ENCODE measurements at regions not wholly inside any gene's neighbourhood (a gene's known extent, or its start where the extent isn't known, plus 50 kb on each side); places are given as distances from the start of the nearest gene placed in this dataset.
"Not testable (repeated sequence)": the region's sequence is repeated elsewhere in the genome, so short reads cannot be mapped to it uniquely, and the experiment has no call there.

- H2AFZ ChIP-seq; H3K4me1 ChIP-seq (ENCODE audit: insufficient read depth); H3K27me3 ChIP-seq (replicated peaks; ENCODE audit: insufficient read depth); H3K9me3 ChIP-seq (ENCODE audit: low read depth); H4K20me1 ChIP-seq (ENCODE audit: insufficient read depth); H3K9ac ChIP-seq; H3K9me2 ChIP-seq (ENCODE audit: insufficient read depth); H3K4me2 ChIP-seq (ENCODE audit: unreplicated experiment); H3K36me3 ChIP-seq (ENCODE audit: low read depth); H3F3A ChIP-seq (ENCODE audit: insufficient read depth); H3K4me3 ChIP-seq; in situ Hi-C loops (cut with MboI); H3K27ac ChIP-seq; H3K79me2 ChIP-seq (ENCODE audit: insufficient read depth): not testable (repeated sequence)
- peak; percentile 58 for DNase-seq
These were observed 114.0 kb upstream of the IKBKE start for GRCh38 chr1:206356310-206356709.

- H3K79me2 ChIP-seq (ENCODE audit: insufficient read depth); H3K9me3 ChIP-seq (ENCODE audit: low read depth); H2AFZ ChIP-seq; DNase-seq; H3K36me3 ChIP-seq (ENCODE audit: low read depth); H3K27me3 ChIP-seq (replicated peaks; ENCODE audit: insufficient read depth); H3K4me3 ChIP-seq; in situ Hi-C loops (cut with MboI); H3F3A ChIP-seq (ENCODE audit: insufficient read depth); H3K4me1 ChIP-seq (ENCODE audit: insufficient read depth); H4K20me1 ChIP-seq (ENCODE audit: insufficient read depth); H3K9me2 ChIP-seq (ENCODE audit: insufficient read depth); H3K4me2 ChIP-seq (ENCODE audit: unreplicated experiment); H3K9ac ChIP-seq: not testable (repeated sequence)
- WGBS, 2 experiments (ENCODE audit: low coverage in 1 of 2, low lambda C conversion rate in 2 of 2, missing lambda C conversion rate in 2 of 2) = 85% methylated on average over 3 of the region's 3 CpGs; no CpG with 5 or more reads in 1 of the 2 experiments
- H3K27ac ChIP-seq = peak overlapping the region; percentile 60
These were observed 112.3 kb upstream of the IKBKE start for GRCh38 chr1:206357962-206358361.

- 0 to 14% methylated on average over 2 of the region's 3 CpGs for WGBS, 2 experiments (ENCODE audit: low coverage in 1 of 2, low lambda C conversion rate in 2 of 2, missing lambda C conversion rate in 2 of 2)
- H3K9me2 ChIP-seq (ENCODE audit: insufficient read depth); H3K27me3 ChIP-seq (replicated peaks; ENCODE audit: insufficient read depth); H2AFZ ChIP-seq; H3K36me3 ChIP-seq (ENCODE audit: low read depth); in situ Hi-C loops (cut with MboI); H3K9me3 ChIP-seq (ENCODE audit: low read depth); H3F3A ChIP-seq (ENCODE audit: insufficient read depth); H3K4me3 ChIP-seq; H4K20me1 ChIP-seq (ENCODE audit: insufficient read depth); H3K9ac ChIP-seq; DNase-seq; H3K4me1 ChIP-seq (ENCODE audit: insufficient read depth); H3K4me2 ChIP-seq (ENCODE audit: unreplicated experiment); H3K79me2 ChIP-seq (ENCODE audit: insufficient read depth): not testable (repeated sequence)
- peak overlapping the region; percentile 41 for H3K27ac ChIP-seq
These were observed 111.5 kb upstream of the IKBKE start for GRCh38 chr1:206358771-206359170.

GRCh38 chr1:206359377-206359776, 110.9 kb upstream of the IKBKE start:
- H3K4me1 ChIP-seq (ENCODE audit: insufficient read depth); H3K9me2 ChIP-seq (ENCODE audit: insufficient read depth); H3K27me3 ChIP-seq (replicated peaks; ENCODE audit: insufficient read depth); DNase-seq; in situ Hi-C loops (cut with MboI); H4K20me1 ChIP-seq (ENCODE audit: insufficient read depth); H3K27ac ChIP-seq; H3K9me3 ChIP-seq (ENCODE audit: low read depth); H3K4me2 ChIP-seq (ENCODE audit: unreplicated experiment); H3K4me3 ChIP-seq; H2AFZ ChIP-seq; H3K9ac ChIP-seq; H3K79me2 ChIP-seq (ENCODE audit: insufficient read depth); H3K36me3 ChIP-seq (ENCODE audit: low read depth); H3F3A ChIP-seq (ENCODE audit: insufficient read depth): not testable (repeated sequence)

DNA sequence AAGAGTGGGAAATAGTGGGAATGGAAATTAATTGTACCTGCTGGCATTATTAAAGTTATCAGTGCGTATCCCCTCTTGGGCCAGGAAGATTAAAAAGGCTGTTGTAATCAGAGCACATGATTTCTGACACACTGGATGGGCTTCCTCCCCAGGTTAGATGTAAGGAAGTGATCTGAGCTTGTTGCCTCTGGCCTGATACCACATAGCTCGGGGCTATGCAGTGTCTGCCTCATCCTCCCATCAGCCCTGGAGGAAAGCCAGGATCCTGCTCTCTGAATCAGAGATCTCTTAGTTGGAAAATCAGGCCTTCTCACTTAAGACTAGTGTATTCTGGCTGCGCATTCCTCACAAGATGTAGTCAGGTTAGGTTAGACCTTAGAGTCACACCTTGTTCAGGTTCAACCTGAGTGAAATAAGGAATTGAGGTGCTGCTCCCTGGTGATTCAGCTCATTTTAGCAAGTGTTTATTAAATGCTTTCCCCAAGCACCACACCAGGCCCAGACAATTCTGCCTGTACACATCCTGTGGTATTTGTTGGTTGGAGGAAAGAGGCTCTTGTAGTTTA, 108.2 kb upstream of the IKBKE start:
- DNase-seq; H3K4me2 ChIP-seq (ENCODE audit: unreplicated experiment); in situ Hi-C loops (cut with MboI); H4K20me1 ChIP-seq (ENCODE audit: insufficient read depth); H3K79me2 ChIP-seq (ENCODE audit: insufficient read depth); H3K36me3 ChIP-seq (ENCODE audit: low read depth); H2AFZ ChIP-seq; H3K9ac ChIP-seq; H3K4me3 ChIP-seq; H3K9me2 ChIP-seq (ENCODE audit: insufficient read depth); H3K9me3 ChIP-seq (ENCODE audit: low read depth); H3K27me3 ChIP-seq (replicated peaks; ENCODE audit: insufficient read depth): not testable (repeated sequence)
- peaks cover 18% of the 10 kb centered on the region for H3K4me1 ChIP-seq (ENCODE audit: insufficient read depth)
- peak overlapping the region; percentile 52; the same call in 1 of the 2 replicates for H3K27ac ChIP-seq
- 0% methylated on average over 1 to 2 of the region's 3 CpGs for WGBS, 2 experiments (ENCODE audit: low coverage in 1 of 2, low lambda C conversion rate in 2 of 2, missing lambda C conversion rate in 2 of 2)
- peaks cover 18% of the 10 kb centered on the region for H3F3A ChIP-seq (ENCODE audit: insufficient read depth)

GRCh38 chr1:206362994-206363393, 107.3 kb upstream of the IKBKE start:
- H3K9ac ChIP-seq = not testable (repeated sequence)

DNA sequence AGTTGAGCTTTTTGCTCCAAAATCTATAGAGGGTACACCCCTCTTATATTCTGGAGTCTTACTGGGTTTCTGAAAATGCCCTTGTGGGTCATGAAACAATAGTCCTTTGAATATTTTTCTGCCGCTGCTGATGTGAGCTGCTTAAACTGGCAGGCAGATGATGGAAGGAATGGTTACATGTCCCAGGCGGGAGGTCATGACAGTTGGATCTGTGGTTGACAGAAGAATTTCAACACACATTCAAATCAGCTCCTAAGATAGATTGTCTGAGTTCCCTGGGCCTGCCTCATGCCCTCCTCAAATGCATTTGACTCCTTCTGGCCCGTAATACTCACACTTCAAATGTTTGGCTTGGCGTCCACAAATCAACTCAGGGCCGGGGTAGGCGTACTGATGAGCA, 105.0 kb upstream of the IKBKE start:
- H3K36me3 ChIP-seq (ENCODE audit: low read depth); in situ Hi-C loops (cut with MboI): not testable (repeated sequence)

More at GRCh38 chr1:206362994-206363393, 107.3 kb upstream of the IKBKE start:
- H4K20me1 ChIP-seq (ENCODE audit: insufficient read depth); H3K9me3 ChIP-seq (ENCODE audit: low read depth); H3K9me2 ChIP-seq (ENCODE audit: insufficient read depth); H3K4me3 ChIP-seq; H3K36me3 ChIP-seq (ENCODE audit: low read depth); H3K79me2 ChIP-seq (ENCODE audit: insufficient read depth); DNase-seq; H3K27me3 ChIP-seq (replicated peaks; ENCODE audit: insufficient read depth); in situ Hi-C loops (cut with MboI); H3K4me2 ChIP-seq (ENCODE audit: unreplicated experiment); H2AFZ ChIP-seq: not testable (repeated sequence)
- WGBS, 2 experiments (ENCODE audit: low coverage in 1 of 2, low lambda C conversion rate in 2 of 2, missing lambda C conversion rate in 2 of 2) = 99 to 100% methylated on average over 2 to 3 of the region's 3 CpGs
- Histone ChIP-seq H3F3A (ENCODE audit: insufficient read depth) (peaks cover 18% of the 10 kb centered on the region), H3K27ac (0 out of 2 replicates have a peak overlapping the region, but pooled peaks have one; percentile 24), H3K4me1 (ENCODE audit: insufficient read depth) (peaks cover 20% of the 10 kb centered on the region)

DNA sequence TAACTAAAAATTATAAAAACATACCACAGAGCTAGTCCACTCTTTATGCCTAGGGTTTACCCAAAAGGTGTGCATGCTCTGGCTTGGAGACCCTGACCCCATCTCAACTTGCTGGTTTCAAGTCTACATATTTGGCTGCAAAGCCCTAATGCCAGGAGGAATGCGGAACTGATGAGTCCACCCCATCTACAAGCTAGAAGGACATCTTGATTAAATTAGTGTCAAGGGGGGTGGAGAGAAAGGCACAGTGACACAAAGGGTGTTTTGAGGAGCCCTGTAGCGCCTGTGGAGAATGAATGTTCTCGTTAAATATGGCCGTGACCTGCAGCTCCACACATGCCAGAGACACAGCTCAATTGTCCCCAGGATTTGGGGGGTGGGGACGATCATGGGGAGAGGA, 104.1 kb upstream of the IKBKE start:
- H3K27me3 ChIP-seq (replicated peaks; ENCODE audit: insufficient read depth); H3K79me2 ChIP-seq (ENCODE audit: insufficient read depth); H3K36me3 ChIP-seq (ENCODE audit: low read depth); H2AFZ ChIP-seq; H3K9me2 ChIP-seq (ENCODE audit: insufficient read depth); H4K20me1 ChIP-seq (ENCODE audit: insufficient read depth); H3K9me3 ChIP-seq (ENCODE audit: low read depth); in situ Hi-C loops (cut with MboI): not testable (repeated sequence)
- Histone ChIP-seq H3F3A (ENCODE audit: insufficient read depth) (peaks cover 14% of the 10 kb centered on the region), H3K27ac (peak overlapping the region; percentile 68), H3K4me2 (ENCODE audit: unreplicated experiment) (peak overlapping the region; percentile 36), H3K9ac (peak overlapping the region; percentile 12; the same call in 1 of the 2 replicates), H3K4me1 (ENCODE audit: insufficient read depth) (peaks cover 17% of the 10 kb centered on the region), H3K4me3 (0 out of 2 replicates have a peak overlapping the region, but pooled peaks have one; percentile 18)
- 3 to 4% methylated on average over 4 to 5 of the region's 5 CpGs for WGBS, 2 experiments (ENCODE audit: low coverage in 1 of 2, low lambda C conversion rate in 2 of 2, missing lambda C conversion rate in 2 of 2)
- peak; percentile 82 for DNase-seq

More for the DNA sequence above, 105.0 kb upstream of the IKBKE start:
- H3K9ac ChIP-seq; H3K79me2 ChIP-seq (ENCODE audit: insufficient read depth); H3K9me3 ChIP-seq (ENCODE audit: low read depth); H3K27me3 ChIP-seq (replicated peaks; ENCODE audit: insufficient read depth); H3K9me2 ChIP-seq (ENCODE audit: insufficient read depth); H3K4me3 ChIP-seq; H3K4me2 ChIP-seq (ENCODE audit: unreplicated experiment); H4K20me1 ChIP-seq (ENCODE audit: insufficient read depth); H2AFZ ChIP-seq: not testable (repeated sequence)
- H3F3A ChIP-seq (ENCODE audit: insufficient read depth) = peaks cover 14% of the 10 kb centered on the region
- peak overlapping the region; percentile 68 for H3K27ac ChIP-seq
- peak; percentile 28 for DNase-seq
- H3K4me1 ChIP-seq (ENCODE audit: insufficient read depth) = peaks cover 17% of the 10 kb centered on the region
- 2 to 3% methylated on average over 6 of the region's 6 CpGs for WGBS, 2 experiments (ENCODE audit: low coverage in 1 of 2, low lambda C conversion rate in 2 of 2, missing lambda C conversion rate in 2 of 2)

Data from GM23248 (cell line).